Dedifferentiated amniotic fluid mesenchymal stem cell (primary cell): ENCODE measurements at regions not wholly inside any gene's neighbourhood (a gene's known extent, or its start where the extent isn't known, plus 50 kb on each side); places are given as distances from the start of the nearest gene placed in this dataset.

Experiments used
- DNase-seq: peaks from one replicate; pipeline ENCODE4 v3.0.0-alpha.2; 2016; ENCODE audit errors: extremely low spot score

- no peak for DNase-seq
These were observed 639.3 kb downstream of the PTPRU start for GRCh38 chr1:29875557-29876028.

GRCh38 chr1:29870621-29871020, 634.3 kb downstream of the PTPRU start:
- no peak for DNase-seq

GRCh38 chr1:29869802-29870201, 633.5 kb downstream of the PTPRU start:
- DNase-seq: no peak

- DNase-seq: no peak
These were observed 632.6 kb downstream of the PTPRU start for GRCh38 chr1:29868944-29869343.

GRCh38 chr1:29868096-29868495, 631.8 kb downstream of the PTPRU start:
- DNase-seq: no peak

GRCh38 chr1:29865051-29865450, 628.7 kb downstream of the PTPRU start:
- DNase-seq: no peak

GRCh38 chr1:29864431-29865022, 628.2 kb downstream of the PTPRU start:
- DNase-seq: no peak

- no peak for DNase-seq
These were observed 625.6 kb downstream of the PTPRU start for GRCh38 chr1:29861922-29862321.

- no peak for DNase-seq
These were observed 625.1 kb downstream of the PTPRU start for GRCh38 chr1:29861446-29861845.

- DNase-seq: no peak
These were observed 624.4 kb downstream of the PTPRU start for GRCh38 chr1:29860681-29861080.

- no peak for DNase-seq
These were observed 623.7 kb downstream of the PTPRU start for GRCh38 chr1:29860056-29860455.

GRCh38 chr1:29859126-29859525, 622.8 kb downstream of the PTPRU start:
- no peak for DNase-seq

- DNase-seq: no peak
These were observed 622.3 kb downstream of the PTPRU start for GRCh38 chr1:29858646-29859045.

- DNase-seq: no peak
These were observed 620.2 kb downstream of the PTPRU start for GRCh38 chr1:29856340-29857114.

- no peak for DNase-seq
These were observed 619.3 kb downstream of the PTPRU start for GRCh38 chr1:29855561-29856160.

GRCh38 chr1:29854700-29855276, 618.5 kb downstream of the PTPRU start:
- no peak for DNase-seq

GRCh38 chr1:29853716-29854330, 617.5 kb downstream of the PTPRU start:
- DNase-seq: no peak

- no peak for DNase-seq
These were observed 615.9 kb downstream of the PTPRU start for GRCh38 chr1:29852248-29852647.

- no peak for DNase-seq
These were observed 615.4 kb downstream of the PTPRU start for GRCh38 chr1:29851691-29852090.

- DNase-seq: no peak
These were observed 613.9 kb downstream of the PTPRU start for GRCh38 chr1:29849991-29850757.

- peak; percentile 18 for DNase-seq
These were observed 612.9 kb downstream of the PTPRU start for GRCh38 chr1:29849038-29849750.
